ENCODE measurements at regions not wholly inside any gene's neighbourhood (a gene's known extent, or its start where the extent isn't known, plus 50 kb on each side); places are given as distances from the start of the nearest gene placed in this dataset.

GRCh38 chr11:104620991-104621390 lies 277.3 kb downstream of the CASP12 start:
- Histone ChIP-seq H3K4me1 (ENCODE audit: insufficient read depth, low read length, poor library complexity, severe bottlenecking) (no peaks in the 10 kb centered on the region), H3K79me2 (ENCODE audit: insufficient read depth, low read length) (no peaks in the 10 kb centered on the region), H3K27me3 (ENCODE audit: insufficient read depth, low read length, poor library complexity, severe bottlenecking) (no peaks in the 10 kb centered on the region), H3K9me2 (replicated peaks; ENCODE audit: low read depth, low read length) (no peaks in the 10 kb centered on the region), H4K20me1 (ENCODE audit: insufficient read depth, low read length, poor library complexity, severe bottlenecking) (no peaks in the 10 kb centered on the region), H2AFZ (ENCODE audit: low read length) (no peak overlapping the region), H3K9ac (ENCODE audit: low read depth, low read length, poor library complexity, severe bottlenecking) (no peak overlapping the region), H3F3A (ENCODE audit: low read depth) (no peaks in the 10 kb centered on the region), H3K4me3 (ENCODE audit: low read length, poor library complexity, severe bottlenecking) (no peak overlapping the region), H3K4me2 (ENCODE audit: low read depth, low read length, poor library complexity, severe bottlenecking) (no peak overlapping the region), H3K9me3 (ENCODE audit: insufficient read depth, low read depth, low read length) (no peaks in the 10 kb centered on the region), H3K36me3 (ENCODE audit: insufficient read depth, low read length) (no peaks in the 10 kb centered on the region)
- no peak for TF ChIP-seq CTCF (conservative IDR thresholded peaks at IDR 0.05; ENCODE audit: low read length)
- TF ChIP-seq EZH2phosphoT487 (IDR thresholded peaks at IDR 0.05; ENCODE audit: borderline replicate concordance) = no peak

- no peaks in the 10 kb centered on the region for H3K36me3 ChIP-seq (ENCODE audit: insufficient read depth, low read length)
- H2AFZ ChIP-seq (ENCODE audit: low read length) = no peak overlapping the region
- no peaks in the 10 kb centered on the region for H3K27me3 ChIP-seq (ENCODE audit: insufficient read depth, low read length, poor library complexity, severe bottlenecking)
- no peak overlapping the region for H3K9ac ChIP-seq (ENCODE audit: low read depth, low read length, poor library complexity, severe bottlenecking)
- H3K79me2 ChIP-seq (ENCODE audit: insufficient read depth, low read length) = no peaks in the 10 kb centered on the region
- TF ChIP-seq CTCF (conservative IDR thresholded peaks at IDR 0.05; ENCODE audit: low read length) = no peak
- TF ChIP-seq EZH2phosphoT487 (IDR thresholded peaks at IDR 0.05; ENCODE audit: borderline replicate concordance) = no peak
- no peaks in the 10 kb centered on the region for H3K9me2 ChIP-seq (replicated peaks; ENCODE audit: low read depth, low read length)
- no peaks in the 10 kb centered on the region for H3K9me3 ChIP-seq (ENCODE audit: insufficient read depth, low read depth, low read length)
- no peak overlapping the region for H3K4me2 ChIP-seq (ENCODE audit: low read depth, low read length, poor library complexity, severe bottlenecking)
- no peaks in the 10 kb centered on the region for H3F3A ChIP-seq (ENCODE audit: low read depth)
- H4K20me1 ChIP-seq (ENCODE audit: insufficient read depth, low read length, poor library complexity, severe bottlenecking) = no peaks in the 10 kb centered on the region
- no peaks in the 10 kb centered on the region for H3K4me1 ChIP-seq (ENCODE audit: insufficient read depth, low read length, poor library complexity, severe bottlenecking)
- H3K4me3 ChIP-seq (ENCODE audit: low read length, poor library complexity, severe bottlenecking) = no peak overlapping the region
Measured at GRCh38 chr11:104619751-104620150, 278.5 kb downstream of the CASP12 start.

- TF ChIP-seq EZH2phosphoT487 (IDR thresholded peaks at IDR 0.05; ENCODE audit: borderline replicate concordance) (no peak), CTCF (conservative IDR thresholded peaks at IDR 0.05; ENCODE audit: low read length) (no peak)
- Histone ChIP-seq H3K9me3 (ENCODE audit: insufficient read depth, low read depth, low read length) (no peaks in the 10 kb centered on the region), H3K79me2 (ENCODE audit: insufficient read depth, low read length) (no peaks in the 10 kb centered on the region), H4K20me1 (ENCODE audit: insufficient read depth, low read length, poor library complexity, severe bottlenecking) (no peaks in the 10 kb centered on the region), H2AFZ (ENCODE audit: low read length) (no peak overlapping the region), H3K9ac (ENCODE audit: low read depth, low read length, poor library complexity, severe bottlenecking) (no peak overlapping the region), H3K36me3 (ENCODE audit: insufficient read depth, low read length) (no peaks in the 10 kb centered on the region), H3K27me3 (ENCODE audit: insufficient read depth, low read length, poor library complexity, severe bottlenecking) (no peaks in the 10 kb centered on the region), H3K4me3 (ENCODE audit: low read length, poor library complexity, severe bottlenecking) (no peak overlapping the region), H3K9me2 (replicated peaks; ENCODE audit: low read depth, low read length) (no peaks in the 10 kb centered on the region), H3F3A (ENCODE audit: low read depth) (no peaks in the 10 kb centered on the region), H3K4me2 (ENCODE audit: low read depth, low read length, poor library complexity, severe bottlenecking) (no peak overlapping the region), H3K4me1 (ENCODE audit: insufficient read depth, low read length, poor library complexity, severe bottlenecking) (no peaks in the 10 kb centered on the region)
Measured at GRCh38 chr11:104618954-104619353, 279.3 kb downstream of the CASP12 start.

Measured in Loucy (cell line).